HG03103 (cell line): ENCODE measurements at regions not wholly inside any gene's neighbourhood (a gene's known extent, or its start where the extent isn't known, plus 50 kb on each side); places are given as distances from the start of the nearest gene placed in this dataset.
"Not testable (repeated sequence)": the region's sequence is repeated elsewhere in the genome, so short reads cannot be mapped to it uniquely, and the experiment has no call there.

Experiments
- ATAC-seq: cut with Tn5 transposase; IDR thresholded peaks from one replicate; pipeline ENCODE4 v1.9.1; 2021; ENCODE audit warnings: low read depth; ENCODE audit not compliant: unreplicated experiment

DNA sequence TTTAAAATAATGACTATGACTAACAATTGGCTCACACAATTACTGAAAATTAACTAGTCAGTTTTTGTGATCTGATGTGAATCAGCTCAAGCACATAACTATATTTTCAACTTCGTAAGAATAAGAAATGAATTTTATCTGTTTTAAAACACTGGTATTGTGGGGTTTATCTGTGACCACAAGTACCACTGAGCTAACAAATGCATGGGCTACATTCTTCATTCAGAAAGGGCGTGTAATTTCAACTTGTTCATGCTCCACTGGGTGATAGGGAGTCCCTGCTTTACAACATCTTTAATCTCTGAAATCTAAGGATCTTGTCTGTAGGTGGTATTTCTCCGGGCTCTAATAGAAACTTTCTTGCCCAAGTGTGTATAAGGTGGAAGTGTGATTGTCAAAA, 1311.5 kb upstream of the GJE1 start:
- ATAC-seq = no peak

DNA sequence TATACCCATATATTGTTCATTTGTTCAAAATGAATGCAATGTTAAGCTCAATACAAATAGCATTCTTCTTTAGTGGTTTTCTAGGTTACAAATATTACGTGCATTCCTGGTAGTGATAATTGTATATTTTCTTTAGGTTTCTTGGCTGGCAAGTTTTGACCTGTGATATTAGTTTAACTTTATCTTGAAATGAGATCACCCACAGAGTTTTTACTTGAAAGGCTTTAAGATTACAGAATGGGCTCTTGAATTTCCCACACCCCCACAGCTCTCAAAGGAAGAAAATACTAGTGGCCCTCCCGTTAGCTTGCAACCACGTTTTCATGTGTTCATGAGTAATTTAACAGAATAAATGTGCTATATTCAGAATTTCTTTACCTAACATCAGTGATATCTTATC, 1315.5 kb upstream of the GJE1 start:
- ATAC-seq = no peak

DNA sequence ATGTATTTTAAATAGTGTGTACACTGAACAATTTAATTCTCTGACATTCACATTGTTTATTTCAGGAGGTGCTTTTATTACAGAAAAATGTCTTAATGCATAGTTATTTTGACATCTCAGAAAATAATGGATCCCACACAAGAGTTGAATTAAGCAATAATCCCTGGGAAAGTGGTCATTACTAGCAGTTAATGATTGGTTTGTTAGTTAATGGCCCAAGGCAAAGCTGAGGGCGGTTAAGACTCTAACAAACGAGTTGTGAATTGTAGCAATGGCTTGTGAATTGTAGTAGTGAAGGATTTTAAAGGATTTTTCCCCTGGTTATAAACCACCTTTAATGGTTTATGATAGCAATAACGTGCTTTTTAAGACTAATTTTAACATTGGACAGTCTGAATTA, 1316.0 kb upstream of the GJE1 start:
- no peak for ATAC-seq

DNA sequence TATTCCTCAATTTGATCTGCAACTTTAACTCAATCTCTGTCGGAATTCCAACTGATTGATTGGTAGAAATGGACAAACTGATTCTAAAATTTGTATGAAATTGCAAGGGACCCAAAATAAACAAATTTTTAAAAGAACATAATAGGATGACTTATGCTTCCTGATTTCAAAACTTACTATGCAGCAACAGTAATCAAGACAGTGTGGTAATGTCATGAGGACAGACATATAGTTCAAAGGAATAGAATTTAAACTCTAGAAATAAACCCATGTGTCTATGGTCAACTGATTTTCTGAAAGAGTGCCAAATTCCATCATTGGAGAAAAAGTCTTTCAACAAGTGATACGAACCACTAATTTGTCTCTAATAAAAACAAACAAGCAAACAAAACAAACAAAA, 1320.1 kb upstream of the GJE1 start:
- no peak for ATAC-seq

DNA sequence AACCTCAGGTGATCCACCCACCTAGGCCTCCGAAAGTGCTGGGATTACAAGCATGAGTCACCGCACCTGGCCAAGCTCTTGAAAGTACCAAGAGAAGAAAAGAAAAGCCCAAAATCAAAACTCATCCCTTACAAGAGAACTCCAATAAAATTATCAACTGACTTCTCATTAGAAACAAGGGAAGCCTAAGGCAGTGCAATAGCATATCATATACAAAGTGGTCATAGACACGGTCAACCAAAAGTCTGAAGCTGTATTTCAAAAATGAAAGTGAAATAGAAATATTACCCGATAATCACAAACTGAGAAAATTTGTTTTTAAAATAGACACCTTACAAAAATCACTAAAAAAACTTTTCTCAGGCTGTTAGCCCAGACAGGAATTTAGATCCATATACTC, 1321.1 kb upstream of the GJE1 start:
- ATAC-seq = no peak

DNA sequence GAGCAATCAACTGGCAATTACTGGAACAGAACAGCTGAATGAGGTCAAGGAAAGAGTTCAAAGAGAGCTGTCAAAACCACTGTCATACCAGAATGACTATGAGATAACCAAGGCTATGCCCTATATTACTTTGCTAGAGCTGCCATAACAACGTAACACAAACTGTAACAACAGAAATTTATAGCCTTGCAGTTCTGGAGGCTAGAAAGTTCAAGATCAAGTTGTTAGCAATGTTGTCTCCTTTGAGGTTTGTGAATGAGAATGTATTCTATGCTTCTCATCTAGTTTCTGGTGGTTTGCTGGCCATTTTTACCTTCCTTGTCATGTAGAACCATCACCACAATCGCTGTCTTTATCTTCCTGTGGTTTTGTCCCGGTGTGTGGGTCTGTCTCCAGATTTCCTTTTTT, 1323.0 kb upstream of the GJE1 start:
- peak; percentile 86 for ATAC-seq

DNA sequence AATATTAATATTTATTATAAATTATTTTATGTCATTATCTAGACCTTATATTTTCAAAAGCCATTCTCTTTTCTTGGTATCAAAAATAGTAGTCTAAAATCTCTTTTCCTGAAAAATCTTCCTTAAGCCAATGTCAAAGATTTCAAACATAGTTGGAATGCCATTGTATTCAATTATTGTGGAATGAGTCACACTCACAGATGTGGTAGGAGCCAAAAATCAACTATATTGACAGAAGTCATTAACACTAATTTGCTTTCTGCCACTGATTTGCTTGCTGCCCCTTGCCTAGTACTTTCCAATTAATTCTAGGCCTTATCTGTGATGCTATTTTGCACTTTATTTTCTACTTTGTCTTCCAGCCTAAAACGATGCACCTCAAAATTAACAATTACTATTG, 1326.3 kb upstream of the GJE1 start:
- ATAC-seq = no peak

DNA sequence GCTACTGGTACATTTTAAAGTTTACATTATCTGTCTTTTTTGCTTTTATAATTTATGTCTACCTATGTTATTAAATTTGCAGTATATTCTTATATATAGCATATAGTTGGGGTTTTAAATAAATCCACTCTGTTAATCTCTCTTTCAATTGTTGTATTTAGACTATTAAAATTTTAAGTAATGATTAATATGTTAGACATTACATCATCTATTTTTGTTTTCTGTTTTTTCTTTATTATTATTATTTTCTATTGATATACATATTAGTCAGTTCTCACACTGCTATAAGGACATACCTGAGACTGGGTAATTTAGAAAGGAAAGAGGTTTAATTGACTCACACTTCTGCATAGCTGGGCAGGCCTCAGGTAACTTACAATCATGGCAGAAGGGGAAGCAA, 1338.2 kb upstream of the GJE1 start:
- ATAC-seq = no peak

DNA sequence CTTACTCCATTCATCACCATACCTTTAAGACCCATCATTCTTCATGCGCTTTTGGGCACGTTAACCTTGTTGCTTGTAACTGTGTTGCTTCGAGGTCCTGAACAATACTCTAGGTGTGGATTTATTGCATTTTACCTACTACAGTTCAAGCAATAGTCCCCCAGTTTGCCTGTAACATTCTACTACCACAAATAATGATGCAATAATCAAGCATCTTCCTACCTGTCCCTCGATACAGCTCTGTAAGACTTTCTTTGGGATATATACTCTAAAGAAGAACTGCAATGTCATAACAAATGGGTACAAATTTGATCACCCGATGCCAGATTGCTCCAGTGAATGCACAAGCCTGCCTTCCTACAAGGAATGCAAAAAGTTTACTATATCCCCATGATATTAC, 1342.6 kb upstream of the GJE1 start:
- no peak for ATAC-seq

DNA sequence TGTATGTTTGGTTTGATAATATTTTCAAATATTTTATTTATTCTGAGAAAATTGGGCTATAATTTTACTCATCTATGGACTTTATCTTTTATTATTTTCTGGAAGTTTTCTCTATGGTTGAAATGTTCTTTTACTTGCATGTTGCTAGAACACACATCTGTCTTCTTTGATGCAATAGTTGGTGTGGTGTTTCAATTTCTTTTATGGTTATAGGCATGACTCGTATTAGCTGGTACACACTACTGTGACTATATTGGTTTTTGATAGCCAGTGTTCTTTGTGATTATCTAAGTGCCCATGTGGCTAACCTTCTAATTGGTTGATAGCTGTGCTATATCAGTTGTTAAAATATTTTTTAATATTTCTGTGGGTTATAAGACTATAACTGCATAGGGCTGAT, 1343.3 kb upstream of the GJE1 start:
- ATAC-seq = no peak

DNA sequence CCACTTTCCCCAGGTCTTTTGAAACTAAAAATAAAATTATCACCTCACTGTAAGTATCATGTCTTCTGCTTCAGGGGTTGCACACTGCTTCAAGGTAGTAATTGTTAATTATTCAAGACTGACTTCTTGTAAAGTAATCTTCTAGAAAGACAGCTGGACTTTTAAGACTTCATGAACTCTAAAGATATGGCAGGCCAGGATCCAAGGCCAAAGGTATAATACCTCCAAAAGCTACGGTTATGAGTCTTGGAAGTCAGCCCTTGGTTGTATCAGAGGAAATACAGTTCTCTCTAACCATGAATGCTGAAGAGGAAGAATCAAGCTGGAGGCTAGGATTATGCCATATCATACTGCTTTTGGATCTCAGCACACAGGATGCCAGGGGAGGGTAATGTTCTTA, 1346.8 kb upstream of the GJE1 start:
- ATAC-seq = no peak

DNA sequence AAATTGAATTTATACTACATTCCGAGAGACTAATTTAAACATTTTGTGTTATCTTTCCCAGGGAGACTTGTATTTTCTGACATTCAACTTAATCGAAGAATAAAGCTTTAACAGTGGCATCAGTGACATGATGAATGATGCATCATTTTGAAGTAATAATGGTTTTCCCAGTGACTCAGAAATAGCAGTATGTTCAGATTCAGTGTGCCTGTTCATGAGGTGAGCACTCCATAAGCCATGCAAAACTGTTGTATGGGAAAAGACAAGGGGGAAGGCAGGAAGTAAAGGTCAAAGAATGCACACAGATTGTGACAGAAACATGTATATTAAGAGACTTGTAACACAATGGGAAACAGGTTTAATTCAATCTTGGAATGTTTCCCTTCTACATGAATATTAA, 1348.2 kb upstream of the GJE1 start:
- ATAC-seq = no peak

DNA sequence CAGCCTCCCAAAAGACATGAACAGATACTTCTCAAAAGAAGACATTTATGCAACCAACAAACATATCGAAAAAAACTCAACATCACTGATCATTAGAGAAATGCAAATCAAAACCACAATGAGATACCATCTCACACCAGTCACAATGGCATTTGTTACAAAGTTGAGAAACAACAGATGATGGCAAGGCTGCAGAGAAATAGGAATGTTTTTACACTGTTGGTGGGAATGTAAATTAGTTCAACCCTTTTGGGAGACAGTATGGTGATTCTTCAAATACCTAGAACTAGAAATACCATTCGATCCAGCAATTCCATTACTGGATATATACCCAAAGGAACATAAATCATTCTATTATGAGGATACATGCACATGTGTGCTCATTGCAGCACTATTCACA, 1349.2 kb upstream of the GJE1 start:
- not testable (repeated sequence) for ATAC-seq

DNA sequence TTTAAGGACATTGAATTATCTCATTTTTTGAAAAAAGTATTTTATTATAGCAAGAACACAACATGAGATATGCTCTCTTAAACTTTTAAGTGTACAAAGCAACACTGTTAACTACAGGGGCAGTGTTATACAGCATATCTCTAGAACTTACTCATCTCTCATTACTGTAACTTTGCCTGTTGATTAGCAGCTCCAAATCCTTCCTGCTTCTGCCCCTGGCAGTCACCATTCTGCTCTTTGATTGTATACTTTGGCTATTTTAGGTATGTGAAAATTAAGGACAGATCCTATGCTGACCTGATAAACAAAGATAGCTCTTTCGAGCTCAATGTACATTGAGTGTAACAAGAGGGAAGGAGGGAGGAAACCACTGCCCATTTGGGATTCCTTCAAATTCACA, 1349.8 kb upstream of the GJE1 start:
- ATAC-seq = no peak

DNA sequence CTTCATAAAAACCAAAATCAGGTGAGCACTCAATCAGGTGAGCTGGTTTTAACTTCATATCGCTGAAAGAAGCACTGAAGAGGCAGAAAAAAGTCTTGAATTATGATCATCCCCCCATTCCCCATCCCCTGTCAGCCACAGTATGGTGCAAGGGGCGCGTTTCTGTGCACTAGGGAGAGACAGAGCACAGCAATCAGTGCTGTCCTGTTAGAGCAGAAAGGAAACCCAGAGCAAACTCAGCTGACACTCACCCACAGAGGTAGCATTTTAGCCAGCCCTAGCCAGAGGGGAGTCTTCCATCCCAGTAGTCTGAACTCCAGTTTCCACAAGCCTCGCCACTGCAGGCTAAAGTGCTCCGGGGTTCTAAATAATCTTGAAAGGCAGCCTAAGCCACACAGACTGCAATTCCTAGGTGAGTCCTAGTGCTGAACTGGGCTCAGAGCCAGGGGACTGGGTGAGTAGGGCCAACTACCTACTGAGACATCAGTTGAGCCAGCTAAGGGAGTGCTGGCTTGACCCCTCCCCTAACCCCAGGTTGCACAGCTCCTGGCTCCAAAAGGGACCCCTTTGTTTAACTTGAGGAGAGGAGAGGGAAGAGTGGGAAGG, 1352.6 kb upstream of the GJE1 start:
- ATAC-seq = no peak

DNA sequence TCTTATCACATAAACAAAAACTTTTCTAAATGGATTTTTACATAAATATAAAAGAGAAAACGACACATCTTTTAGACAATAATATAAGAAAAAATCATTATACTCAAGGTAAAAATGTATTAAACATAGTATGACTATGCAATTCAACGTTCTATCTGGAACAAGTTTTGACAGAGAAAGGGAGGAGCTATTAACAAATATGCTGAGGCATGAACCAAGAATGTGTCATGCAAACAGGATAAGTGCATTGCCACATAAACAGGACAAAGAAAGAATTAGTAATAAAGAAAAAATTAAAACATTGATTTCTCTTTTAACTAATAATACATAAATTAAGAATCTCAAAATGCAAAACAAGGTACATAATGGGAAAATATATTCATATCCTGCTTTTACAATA, 1353.4 kb upstream of the GJE1 start:
- no peak for ATAC-seq

DNA sequence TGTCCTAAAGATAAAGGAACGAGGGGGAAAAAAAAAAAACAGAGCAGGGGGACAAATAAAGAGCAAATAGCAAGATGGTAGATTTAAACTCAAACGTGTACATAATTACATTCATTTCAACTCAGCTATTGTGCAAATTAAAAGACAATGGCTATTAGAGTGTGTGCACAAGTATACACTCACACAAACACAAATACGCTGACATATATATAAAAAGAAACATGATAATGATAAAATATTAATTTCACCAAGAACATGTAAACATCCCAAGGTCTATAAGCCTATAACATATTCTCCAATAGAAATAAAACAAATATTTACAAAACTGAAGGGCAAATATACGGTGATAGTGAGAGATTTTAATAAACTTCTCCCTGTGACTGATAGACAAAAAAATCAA, 1354.9 kb upstream of the GJE1 start:
- ATAC-seq = no peak

DNA sequence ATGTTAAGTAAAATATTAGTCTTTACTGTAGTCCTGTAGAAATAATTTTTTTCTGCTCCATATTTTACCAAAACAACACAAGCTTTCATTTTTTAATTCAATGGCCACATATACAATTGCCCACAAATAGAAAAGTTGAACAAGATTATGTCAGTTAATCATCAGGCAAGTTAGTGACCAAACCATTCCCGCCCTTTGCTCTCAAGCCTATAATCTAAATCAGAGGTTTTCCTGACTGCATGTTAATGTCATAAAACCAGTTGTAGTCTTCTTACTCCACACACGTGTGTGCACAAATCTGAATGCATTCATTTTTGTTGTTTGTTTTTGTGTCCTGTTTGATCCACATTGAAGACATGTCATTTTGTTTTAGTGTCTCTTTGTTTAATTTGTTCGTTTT, 1357.7 kb upstream of the GJE1 start:
- ATAC-seq = no peak

DNA sequence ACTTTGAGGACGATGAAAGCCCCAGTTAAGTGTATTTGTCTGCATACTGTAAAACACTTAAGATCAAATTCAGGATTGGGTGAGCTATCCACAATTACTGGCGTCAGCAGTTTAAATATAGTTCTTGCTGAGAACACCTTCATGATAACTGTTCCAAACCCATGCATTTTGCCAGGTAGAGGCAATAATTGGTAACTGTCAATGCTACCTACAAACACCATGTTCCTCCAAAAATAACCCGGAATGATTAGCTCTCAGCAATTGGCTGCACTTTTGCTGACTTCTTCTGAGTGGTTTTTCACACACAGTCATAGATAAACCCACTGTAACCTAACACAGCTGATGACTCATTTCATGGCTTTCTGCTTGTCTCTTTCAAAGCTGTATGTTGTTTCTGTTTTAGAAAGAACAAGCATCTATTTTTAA, 1358.6 kb upstream of the GJE1 start:
- peak; percentile 100 for ATAC-seq

DNA sequence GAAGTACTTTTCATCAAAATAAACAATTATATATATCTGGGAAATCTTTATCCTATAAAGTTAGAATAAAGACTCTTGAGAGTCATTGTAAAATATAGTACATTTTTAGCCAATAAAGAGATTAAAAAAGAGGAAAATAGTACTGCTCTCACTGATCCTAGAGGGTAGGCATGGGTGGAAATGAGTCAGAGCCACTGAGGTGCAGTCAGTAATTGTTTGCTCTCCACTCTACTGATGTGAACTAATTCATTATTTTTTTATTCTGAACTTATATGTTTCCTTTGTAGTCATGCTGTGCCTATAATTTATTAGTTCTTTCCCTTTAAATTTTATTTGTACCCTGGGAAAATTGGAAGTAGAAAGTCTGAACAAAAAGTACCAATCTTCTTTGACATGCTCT, 1359.4 kb upstream of the GJE1 start:
- no peak for ATAC-seq

DNA sequence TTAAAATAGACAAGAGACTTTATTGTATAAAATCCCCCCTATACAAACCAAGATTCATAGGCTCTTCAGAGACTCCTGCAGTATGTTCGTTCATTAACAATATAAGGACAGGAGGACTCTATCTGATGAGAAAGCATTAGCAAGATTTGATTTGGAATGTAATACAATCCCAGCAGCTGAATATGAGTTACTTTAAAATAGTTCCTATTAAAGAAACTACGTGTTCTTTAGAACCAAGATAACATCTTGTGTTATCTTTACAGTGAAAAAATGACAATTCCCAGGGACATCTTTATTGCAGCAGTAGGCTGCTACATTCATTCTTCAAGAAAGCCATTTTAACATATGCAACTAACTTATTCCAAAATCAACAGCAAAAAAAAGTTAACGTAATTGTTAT, 1360.1 kb upstream of the GJE1 start:
- ATAC-seq = no peak

DNA sequence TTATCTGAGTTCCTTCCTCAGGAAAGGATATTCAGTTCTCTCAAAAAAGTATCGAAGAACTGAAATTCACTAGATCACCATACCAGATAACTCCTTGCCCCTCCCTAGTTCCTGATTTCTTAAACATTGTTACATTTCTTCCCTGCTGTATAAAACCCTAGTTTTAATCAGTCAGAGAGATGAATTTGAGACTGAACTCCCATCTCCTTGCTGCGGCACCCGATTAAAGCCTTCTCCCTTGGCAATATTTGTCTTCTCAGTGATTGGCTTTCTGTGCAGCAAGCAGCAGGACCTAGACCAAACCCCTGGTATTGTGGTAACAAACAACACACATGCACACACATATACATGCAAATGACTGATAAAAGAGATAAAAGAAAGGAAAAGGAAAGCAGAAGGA, 1364.6 kb upstream of the GJE1 start:
- no peak for ATAC-seq

DNA sequence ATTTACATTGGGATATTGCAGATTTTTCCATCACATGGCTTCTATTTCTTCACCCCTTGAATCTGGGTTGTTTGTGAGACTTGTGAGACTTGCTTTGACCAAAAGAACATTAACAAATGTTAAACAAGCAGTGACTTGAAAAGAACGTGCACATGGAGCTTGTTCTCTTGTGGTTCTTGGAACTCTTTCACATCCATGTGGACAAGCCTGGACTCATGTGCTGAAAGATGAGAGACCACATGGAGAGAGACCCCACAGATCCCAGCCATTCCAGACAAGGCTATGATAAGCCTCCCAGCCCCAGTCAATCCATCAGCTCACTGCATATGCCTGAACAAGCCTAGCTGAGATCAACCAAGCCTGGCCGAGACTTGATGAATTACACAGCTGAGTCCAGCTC, 1365.7 kb upstream of the GJE1 start:
- no peak for ATAC-seq
